ENCODE measurements at regions not wholly inside any gene's neighbourhood (a gene's known extent, or its start where the extent isn't known, plus 50 kb on each side); places are given as distances from the start of the nearest gene placed in this dataset.
"Not testable (repeated sequence)": the region's sequence is repeated elsewhere in the genome, so short reads cannot be mapped to it uniquely, and the experiment has no call there.

DNA sequence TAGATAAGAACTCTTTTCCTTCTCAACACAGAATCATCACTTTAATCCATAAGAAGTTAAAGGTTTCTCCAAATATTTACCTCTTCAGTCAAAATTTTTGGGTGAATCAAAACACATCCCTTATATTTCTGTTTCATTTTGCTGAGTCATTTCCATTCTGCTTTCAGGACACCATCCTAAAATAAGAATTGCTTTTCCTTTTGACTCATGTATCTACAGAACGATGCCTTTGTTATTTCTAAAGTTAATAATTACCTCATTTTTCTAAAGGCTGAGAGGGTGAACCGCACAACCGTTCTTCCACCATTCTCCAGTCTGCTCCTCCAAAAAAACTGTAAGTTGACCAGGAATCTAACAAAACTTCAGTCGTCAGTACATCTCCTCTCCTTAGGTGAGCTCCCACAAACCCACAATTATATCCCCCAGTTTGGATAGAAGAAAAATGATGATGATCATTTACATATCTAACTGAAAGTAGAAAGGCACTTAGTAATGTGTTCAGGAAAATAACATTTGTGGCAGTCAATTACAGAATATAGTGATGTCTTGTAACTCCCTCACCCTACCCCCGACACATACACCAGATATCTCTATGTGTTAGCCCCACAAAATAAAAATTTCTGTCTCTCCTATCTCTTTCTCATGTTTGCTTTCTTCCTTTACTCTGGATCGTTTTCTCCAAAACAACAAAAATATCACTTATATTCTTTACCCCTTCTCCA is 162.5 kb downstream of the RAD51AP2 start:
- no peak for DNase-seq

GRCh38 chr2:17353263-17353662 is 165.0 kb downstream of the RAD51AP2 start:
- no peak for DNase-seq

GRCh38 chr2:17342692-17343091 is 175.5 kb downstream of the RAD51AP2 start:
- DNase-seq, result not testable (repeated sequence)

- no peak for DNase-seq
These were observed 180.7 kb downstream of the RAD51AP2 start for GRCh38 chr2:17337507-17337906.

DNA sequence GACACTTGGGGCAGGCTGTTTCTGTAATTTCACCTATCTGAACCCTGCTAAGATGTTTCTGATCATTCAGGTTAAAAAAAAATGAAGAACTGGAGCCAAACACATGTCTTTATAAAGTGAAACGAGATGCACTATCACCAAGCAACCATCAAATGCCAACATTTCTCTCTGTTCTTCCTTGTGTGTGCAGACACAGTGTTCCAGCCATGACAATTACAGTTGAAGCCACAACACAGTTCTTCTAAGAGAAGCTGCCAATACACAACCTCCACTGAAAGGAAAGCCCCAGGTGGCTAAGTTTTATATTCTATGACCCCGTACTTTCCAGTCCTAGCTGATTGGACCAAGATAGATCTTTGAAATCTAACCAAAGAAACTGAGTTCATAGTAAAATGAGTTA is 181.8 kb downstream of the RAD51AP2 start:
- DNase-seq, result no peak

DNA sequence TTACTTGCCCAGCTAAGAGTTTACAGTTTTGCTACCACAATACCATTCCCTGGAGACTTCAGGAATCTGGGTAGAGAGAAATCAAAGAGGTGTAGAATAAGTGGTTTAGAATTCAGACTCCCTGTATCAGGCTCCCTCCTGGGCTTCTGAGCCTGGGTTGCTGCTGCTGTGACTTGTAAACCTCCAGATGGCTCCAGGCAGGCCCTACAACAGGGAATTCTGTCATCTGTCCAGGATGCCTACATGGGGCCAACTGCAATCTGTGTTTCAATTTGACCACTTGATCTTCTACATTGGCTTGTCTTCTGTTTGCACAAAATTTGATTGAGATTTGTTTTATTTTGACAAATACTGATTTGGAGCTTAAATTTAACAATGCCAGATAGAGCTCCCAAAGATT is 183.9 kb downstream of the RAD51AP2 start:
- no peak for DNase-seq

GRCh38 chr2:17331636-17332035 is 186.6 kb downstream of the RAD51AP2 start:
- no peak for DNase-seq

- DNase-seq, result no peak
These were observed 190.1 kb downstream of the RAD51AP2 start for GRCh38 chr2:17328161-17328560.

GRCh38 chr2:17327649-17328048 is 190.6 kb downstream of the RAD51AP2 start:
- no peak for DNase-seq

DNA sequence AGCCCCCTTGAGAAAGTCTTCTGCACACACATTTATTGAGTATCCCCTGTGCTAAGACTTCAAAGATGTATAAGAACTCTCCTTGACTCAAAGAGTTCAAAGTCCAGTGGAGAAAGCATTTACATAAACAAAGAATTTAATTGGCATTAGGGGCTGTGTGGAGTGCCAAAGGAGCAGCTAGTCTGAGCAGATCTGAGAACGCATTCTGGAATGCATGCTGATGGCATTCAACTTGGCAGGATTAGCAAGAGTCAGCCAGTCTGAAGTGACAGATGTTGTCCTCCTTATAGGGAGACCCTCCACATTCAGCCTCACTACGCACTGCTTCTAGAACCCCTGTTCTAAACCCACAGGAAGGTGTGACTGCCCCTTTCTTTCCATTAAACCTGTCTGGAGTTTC is 191.5 kb downstream of the RAD51AP2 start:
- no peak for DNase-seq

DNA sequence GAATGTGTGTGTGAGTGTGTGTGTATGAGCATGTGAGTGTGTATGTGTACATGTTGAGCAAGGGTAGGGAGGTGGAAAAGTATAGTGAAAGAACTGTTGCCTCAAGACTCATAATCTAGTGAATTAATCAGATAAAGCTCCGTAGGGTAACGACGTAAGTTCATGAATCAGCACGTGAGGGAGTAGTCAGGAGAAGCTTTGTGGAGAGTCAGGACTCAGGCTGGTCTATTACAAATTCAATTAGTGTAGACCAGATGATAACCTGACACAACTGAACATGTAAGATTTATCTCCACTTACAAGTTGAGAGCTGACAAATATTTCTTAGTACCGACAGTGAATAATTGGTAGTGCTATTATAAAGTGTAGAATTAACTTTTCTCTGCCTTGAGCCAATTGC is 194.5 kb downstream of the RAD51AP2 start:
- no peak for DNase-seq

DNA sequence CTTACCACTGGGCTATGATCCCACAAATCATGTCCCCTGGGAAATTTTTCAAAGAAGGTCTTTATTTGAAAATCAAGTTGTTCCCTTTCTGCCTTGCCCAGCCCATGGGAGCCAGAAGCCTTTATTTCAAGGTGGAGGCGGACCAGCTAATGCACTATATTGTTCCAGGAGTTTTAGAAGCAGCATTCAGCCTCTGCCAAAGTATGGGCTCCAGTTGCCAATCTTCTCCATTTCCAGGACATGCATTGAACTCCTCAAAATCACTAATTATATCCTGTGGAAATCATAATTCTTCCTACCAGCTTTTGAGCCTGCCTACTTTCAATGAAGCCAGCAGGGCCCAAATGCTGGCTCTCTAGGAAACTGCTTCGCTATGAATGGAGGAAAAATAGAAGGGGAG is 195.8 kb downstream of the RAD51AP2 start:
- no peak for DNase-seq

DNA sequence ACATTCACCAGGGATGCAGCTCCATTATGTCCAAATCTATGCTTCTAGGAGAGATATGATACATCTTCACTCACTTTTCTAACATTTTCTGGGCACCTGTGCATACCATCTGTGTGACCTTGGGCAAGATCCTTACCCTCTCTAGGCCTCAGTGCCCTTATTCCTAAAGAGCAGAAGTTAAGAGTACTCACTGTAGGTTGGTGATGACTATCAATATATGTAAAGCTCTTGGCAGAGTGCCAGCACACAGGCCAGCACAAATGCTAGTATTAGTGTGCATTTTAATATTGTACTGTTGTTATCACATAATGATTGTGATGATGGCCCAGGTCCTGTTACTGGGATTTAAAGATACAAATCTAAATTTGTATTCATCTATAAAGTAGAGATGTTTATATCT is 199.2 kb downstream of the RAD51AP2 start:
- no peak for DNase-seq

DNA sequence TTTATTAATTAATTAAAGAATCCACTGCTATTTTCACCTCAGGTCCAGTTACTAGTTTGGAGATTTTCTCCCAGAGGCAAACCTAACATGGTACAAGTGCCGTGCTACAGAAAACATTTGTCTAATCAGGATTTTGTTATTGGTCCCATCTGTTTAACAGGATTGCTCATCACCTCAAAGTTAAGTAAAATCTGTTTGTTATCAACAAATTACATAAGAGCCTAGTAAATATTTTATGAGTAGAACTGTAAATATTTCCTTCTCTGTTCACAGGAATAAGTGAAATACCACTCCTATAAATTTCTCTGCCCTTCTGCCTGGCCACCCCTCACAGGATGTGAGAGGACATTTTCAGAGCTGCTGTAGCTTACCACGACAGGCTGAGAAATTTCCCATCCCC is 200.2 kb downstream of the RAD51AP2 start:
- DNase-seq, result no peak

DNA sequence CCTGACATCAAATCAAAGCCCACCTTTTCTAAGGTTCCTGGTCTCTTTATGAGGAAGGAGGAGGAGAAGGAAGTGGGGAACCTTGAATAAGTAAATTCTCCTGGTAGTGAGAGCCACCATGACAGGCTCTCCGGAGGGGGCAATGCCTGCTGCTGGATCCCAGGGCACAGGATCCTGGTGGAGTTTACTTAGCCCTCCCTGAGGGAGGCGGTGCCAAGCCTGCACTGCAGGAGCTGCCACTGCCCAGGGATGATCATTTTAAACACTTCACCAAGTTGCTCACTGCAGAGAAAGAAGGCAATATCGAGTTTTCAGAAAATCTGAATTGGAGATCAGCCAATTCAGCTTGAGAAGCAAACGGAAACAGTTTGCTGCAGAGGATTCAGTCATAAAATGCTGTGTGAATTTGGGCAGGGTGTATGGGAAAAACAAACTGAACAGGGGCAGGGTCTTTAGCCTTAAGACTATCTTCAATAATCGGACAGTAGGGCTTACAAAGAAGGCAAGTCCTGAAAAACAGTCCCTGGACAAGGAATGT is 200.7 kb downstream of the RAD51AP2 start:
- DNase-seq, result no peak

DNA sequence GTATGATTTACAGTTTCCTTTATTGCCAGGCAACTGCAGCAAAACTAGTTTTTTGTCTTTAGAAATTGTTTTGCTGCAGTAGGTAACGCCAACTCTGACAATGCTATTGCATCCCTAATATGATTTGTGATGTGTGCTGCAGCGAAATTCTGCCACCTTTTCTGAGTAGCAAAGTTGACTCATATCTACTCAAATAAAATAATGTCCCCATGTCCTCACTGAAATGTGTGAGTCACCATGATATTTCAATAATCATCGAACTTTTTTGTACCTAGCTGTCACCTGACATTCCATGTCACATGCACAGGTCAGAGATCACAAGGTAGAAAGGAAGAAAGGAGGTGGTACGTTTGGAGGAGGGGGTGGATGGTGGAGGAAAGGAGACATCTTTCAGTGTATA is 205.0 kb downstream of the RAD51AP2 start:
- DNase-seq, result no peak

DNA sequence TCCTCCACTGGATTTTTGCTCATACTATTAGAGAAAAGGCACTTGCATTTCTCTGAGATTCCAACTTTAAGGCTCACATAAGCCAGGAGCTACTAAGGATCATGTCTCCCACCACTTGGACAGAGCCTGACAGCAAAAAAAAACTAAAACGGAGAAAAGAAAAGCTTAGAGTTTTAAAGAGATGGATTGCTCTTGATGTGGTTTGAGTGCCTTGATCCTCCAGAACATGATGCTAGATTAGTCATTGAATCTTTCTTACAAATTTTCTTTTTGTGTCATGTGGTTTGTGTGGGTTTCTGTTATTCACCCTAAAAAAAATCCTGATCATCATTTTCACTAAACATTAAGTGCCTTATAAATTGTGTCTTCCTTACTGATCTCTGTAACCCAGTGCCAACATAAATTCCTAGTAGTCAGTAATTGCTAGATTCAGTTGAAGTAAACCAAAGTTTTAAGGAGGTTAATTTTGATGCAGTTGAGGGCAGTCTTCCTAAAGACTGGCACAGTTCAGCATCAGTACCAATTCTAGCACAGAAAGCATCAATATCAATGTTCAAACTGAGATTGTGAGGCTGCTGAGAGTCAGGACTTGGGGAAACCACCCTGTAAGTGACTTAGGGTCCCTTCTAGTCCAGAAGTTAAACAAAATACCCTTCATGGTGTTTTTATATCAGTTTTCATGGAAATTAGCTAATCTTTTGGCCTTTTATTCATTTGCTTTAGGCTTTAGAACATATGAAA is 206.3 kb downstream of the RAD51AP2 start:
- DNase-seq, result no peak

DNA sequence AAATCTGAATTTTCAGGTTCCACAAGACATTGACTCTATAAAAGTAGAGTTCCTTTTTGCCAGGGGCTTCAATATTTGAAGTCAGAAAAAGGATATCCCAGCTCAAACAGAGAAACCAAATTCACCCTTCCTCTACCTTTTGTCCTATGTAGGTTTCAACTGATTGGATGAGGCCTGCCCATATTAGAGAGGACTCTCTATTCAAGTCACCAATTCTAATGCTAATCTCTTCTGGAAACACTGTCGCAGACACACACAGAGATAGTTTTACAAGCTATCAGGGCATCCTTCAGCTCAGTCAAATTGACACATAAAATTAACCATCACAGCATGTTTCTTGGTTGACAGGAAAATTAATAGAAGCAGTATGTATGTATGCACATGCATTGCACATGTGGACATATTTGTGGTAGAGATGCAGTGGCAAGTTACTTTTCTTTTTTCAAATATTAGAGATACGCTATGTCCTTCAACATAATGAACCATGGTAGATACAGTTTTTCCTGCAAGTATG is 207.1 kb downstream of the RAD51AP2 start:
- DNase-seq, result no peak

DNA sequence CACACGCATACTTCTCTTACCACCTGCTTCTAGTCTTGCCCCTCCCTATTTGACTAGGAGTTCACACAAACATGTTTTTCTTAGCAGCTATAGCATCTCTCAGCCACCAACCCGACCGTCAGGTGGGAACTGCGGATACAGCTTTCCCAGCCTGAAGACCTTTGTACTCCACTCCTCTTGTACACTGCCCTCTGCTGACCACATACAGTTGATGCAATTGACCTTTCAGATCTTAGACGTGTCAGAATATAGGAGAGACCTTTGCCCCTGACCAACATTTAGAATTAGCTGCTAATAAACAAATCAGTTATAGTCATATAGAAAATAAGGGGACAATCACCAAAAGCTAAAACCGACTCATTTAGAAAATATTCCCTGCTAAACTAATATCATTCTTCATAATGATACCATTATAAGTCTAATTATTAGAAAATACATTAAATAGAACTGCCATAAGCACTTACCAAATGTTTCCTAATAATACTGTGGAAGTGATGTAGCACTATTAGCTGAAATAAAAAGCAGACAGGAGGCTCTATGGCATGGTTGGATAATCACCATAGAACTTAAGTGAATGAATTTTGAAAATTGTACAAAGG is 208.4 kb downstream of the RAD51AP2 start:
- peak; percentile 73 to 79 (median 73) for DNase-seq

DNA sequence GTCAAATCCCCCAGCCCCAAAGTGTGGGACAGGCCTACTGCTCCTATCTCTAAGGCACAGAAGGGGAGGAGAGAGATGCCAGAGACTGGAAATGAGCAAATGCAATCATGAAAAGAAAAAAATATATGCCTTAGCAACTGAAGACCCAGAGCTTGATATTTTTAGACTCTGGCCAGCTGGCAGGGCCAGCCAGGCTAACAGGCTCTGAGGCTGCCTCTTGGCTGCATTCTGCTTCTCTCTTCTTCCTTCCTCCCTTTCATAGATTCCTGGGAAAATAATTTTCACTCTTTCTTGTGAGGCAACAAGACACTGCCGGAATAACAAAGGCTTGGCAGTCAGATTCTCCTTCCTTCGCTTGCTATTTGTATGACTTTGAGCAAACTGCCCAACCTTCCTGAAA is 209.1 kb downstream of the RAD51AP2 start:
- no peak for DNase-seq

GRCh38 chr2:17306706-17307105 is 211.5 kb downstream of the RAD51AP2 start:
- DNase-seq, result no peak

GRCh38 chr2:17306219-17306618 is 212.0 kb downstream of the RAD51AP2 start:
- DNase-seq, result no peak

DNA sequence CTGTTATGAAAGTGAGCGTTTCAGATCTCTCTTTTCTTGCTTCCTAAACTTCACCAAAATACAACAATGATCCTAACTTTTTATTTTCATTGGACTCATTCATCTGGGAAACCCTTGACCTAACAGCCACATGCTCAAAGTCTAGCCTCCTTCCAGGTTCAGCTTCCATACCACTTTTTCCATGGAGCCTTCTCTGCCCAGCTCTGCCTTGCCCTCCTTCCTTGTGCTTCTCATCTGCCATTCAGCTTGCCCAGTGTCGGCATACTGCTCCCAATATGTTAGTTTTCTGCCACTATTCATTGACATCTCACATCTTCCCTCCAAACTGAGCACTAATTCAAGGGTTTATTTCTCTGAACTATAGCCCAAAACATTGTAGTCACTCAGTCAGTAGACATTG is 214.7 kb downstream of the RAD51AP2 start:
- DNase-seq, result no peak

DNA sequence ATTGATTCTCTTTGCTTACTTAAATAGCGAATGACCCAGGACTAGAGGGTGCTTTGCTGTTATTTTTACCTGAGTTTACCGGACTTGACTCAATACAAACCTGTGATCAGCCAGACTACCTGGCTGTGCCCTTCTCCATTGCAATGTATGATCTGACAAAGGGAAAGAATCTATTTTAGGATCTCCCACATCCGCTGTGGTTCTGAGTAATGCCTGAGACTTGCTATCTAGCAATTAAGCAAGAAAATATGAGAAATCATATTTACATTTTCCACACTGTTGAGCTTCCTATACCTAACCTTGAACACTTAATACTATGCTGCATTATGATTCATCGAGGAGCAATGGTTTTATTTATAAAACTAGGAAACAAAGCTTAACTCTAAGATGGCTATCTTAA is 215.2 kb downstream of the RAD51AP2 start:
- DNase-seq, result no peak
